ENCODE measurements at regions not wholly inside any gene's neighbourhood (a gene's known extent, or its start where the extent isn't known, plus 50 kb on each side); places are given as distances from the start of the nearest gene placed in this dataset.

DNA sequence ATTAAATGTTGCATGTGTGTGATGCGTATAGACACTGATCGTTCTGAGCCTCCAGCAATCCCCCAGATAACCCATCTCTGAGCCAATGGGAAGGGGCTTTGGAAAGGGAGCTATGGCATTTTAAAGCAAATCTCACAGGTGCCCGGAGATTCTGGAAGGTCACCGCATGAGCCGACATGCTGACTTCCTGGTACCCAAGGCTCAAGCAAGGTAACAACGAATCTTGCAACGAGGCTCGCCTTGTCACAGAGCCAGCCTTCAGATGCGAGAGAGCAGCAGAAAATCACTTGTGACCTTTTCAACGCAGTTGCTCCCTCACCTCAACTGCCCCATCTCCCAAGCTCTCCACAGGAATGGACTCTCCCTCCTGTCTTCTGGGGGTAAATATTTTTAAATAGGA lies 154.8 kb upstream of the CDH5 start:
- DNase-seq (ENCODE audit: low read depth in 2 of 2), result no peak
- TF ChIP-seq, protein P1, sequence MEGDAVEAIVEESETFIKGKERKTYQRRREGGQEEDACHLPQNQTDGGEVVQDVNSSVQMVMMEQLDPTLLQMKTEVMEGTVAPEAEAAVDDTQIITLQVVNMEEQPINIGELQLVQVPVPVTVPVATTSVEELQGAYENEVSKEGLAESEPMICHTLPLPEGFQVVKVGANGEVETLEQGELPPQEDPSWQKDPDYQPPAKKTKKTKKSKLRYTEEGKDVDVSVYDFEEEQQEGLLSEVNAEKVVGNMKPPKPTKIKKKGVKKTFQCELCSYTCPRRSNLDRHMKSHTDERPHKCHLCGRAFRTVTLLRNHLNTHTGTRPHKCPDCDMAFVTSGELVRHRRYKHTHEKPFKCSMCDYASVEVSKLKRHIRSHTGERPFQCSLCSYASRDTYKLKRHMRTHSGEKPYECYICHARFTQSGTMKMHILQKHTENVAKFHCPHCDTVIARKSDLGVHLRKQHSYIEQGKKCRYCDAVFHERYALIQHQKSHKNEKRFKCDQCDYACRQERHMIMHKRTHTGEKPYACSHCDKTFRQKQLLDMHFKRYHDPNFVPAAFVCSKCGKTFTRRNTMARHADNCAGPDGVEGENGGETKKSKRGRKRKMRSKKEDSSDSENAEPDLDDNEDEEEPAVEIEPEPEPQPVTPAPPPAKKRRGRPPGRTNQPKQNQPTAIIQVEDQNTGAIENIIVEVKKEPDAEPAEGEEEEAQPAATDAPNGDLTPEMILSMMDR (IDR thresholded peaks at IDR 0.05; ENCODE audit: low read depth, low read length), result no peak
- H3K4me3 ChIP-seq (replicated peaks in 1 of 2; ENCODE audit: low read depth in 2 of 2, low read length in 2 of 2), result no peak overlapping the region

DNA sequence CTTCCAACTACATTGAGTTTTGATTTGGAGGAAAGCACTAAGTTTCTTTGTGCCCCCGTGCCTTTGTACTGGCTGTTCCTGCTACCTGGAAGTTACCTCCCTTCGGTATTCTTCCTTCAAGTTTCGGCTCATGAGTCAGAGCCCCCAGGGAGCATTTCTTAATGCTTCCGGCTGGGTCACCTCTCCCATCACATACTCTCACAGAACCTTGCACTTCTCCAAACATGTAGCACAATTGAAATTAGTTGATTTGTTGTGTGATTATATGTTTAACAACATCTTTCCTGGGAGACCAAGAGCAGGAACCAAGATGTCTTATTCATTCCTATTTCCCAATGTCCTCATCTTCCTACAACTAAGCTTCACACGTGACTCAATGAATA lies 158.6 kb upstream of the CDH5 start:
- TF ChIP-seq, protein P1 (IDR thresholded peaks at IDR 0.05; ENCODE audit: low read depth, low read length), result no peak
- no peak overlapping the region for H3K4me3 ChIP-seq (replicated peaks in 1 of 2; ENCODE audit: low read depth in 2 of 2, low read length in 2 of 2)
- DNase-seq (ENCODE audit: low read depth in 2 of 2), result peak in 1 of 2 donors; percentile 9

DNA sequence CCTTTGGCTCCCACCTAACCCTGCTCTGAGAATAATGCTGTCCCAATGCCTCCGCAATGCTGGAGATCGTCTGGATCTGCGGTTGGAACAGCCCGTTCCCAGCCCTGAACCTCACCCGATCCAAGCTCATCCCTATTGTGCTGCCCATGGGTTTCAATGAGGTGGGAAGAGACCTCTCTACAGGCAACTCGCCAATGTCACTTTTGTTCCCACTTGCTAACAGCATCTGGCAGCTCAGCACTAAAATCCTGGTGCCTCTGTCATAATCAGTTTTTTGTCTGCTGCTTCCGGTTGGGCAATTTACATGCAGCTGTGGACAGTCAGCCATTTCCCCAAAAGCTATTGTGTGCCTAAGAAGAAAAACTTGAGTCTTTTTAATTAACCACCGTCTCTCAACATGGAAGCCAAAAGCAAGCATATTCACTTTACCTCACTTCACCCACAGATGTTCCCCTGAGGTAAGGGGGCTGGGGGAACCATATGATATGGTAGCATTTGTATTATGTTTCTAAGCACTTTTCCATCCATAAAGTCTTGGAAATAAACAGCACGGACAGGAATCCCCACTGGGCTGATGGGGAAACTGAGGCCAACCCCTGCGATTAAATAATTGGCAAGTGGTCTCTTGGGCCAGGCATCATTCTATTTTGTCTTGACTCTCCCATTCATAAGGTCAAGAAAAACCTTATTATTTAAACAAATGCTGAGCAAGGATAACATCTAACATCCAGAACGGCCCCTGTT lies 159.2 kb upstream of the CDH5 start:
- peak; percentile 55 to 57 for DNase-seq (ENCODE audit: low read depth in 2 of 2)
- H3K4me3 ChIP-seq (replicated peaks in 1 of 2; ENCODE audit: low read depth in 2 of 2, low read length in 2 of 2), result no peak overlapping the region
- TF ChIP-seq, protein P1 (IDR thresholded peaks at IDR 0.05; ENCODE audit: low read depth, low read length), result no peak

DNA sequence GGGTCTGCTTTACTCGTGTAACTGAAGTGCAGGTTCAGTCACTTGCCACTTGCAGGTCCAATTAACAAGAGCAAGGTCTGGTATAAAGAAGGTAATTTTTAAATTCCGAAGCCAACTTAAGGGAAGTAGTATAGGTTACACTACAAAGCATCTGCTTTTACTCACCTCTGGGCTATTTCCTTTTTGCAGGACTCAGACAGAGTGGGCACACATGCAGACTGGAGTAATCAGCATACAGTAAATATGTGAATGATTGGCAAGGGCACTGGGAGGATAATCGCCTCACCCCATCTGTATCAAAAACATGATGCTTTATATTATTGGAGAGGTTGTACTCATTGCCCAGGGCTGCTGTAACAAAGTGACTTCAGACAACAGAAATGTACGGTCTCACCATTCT lies 160.1 kb upstream of the CDH5 start:
- H3K4me3 ChIP-seq (replicated peaks in 1 of 2; ENCODE audit: low read depth in 2 of 2, low read length in 2 of 2), result no peak overlapping the region

DNA sequence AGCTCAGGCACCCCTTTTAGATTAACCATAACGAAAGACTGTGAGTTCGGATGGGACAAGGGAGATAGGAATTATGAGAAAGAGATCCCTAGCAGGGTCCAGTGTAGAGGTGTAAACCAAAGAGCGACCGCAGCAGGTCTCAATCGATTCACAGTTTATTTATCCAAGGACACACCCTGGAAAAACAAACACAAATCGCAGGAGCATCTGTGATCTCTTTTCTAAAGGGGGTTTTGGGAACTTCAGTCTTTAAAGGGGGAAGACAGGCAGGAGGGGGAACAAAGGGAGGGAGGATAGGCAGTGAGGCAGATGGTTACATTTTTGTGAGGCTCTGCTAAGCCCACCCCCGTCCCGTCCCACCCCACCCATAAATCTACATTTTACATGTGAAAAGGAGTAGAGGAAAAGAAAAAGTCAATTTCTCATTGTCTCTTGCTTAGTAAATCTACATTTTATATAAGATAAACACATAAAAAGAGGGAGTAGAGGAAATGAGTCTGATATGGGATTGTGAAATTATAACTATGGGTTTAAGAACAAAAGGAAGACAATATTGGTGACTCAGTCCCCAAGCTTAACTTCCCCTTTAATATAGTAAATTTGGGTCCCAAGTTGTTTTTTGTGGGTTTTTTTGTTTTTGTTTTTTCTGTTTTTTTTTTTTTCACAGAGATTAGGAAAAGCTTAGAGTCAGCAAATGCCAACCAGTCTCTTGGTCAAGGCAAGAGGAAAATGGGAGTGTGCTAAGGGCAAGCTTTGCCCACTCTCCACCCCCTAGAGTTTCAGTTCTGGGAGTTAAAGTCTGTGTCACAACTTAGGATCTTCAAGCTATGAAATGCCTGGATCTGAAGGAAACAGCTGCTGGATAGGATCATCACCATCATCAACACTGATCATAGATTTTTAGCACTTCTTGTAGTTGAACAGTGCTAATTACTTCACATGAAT lies 160.9 kb upstream of the CDH5 start:
- no peak overlapping the region for H3K4me3 ChIP-seq (replicated peaks in 1 of 2; ENCODE audit: low read depth in 2 of 2, low read length in 2 of 2)
- peak; percentile 53 to 80 for DNase-seq (ENCODE audit: low read depth in 2 of 2)
- TF ChIP-seq, protein P1 (IDR thresholded peaks at IDR 0.05; ENCODE audit: low read depth, low read length), result no peak

More for the DNA sequence above, 160.1 kb upstream of the CDH5 start:
- DNase-seq (ENCODE audit: low read depth in 2 of 2), result no peak
- TF ChIP-seq, protein P1 (IDR thresholded peaks at IDR 0.05; ENCODE audit: low read depth, low read length), result no peak

DNA sequence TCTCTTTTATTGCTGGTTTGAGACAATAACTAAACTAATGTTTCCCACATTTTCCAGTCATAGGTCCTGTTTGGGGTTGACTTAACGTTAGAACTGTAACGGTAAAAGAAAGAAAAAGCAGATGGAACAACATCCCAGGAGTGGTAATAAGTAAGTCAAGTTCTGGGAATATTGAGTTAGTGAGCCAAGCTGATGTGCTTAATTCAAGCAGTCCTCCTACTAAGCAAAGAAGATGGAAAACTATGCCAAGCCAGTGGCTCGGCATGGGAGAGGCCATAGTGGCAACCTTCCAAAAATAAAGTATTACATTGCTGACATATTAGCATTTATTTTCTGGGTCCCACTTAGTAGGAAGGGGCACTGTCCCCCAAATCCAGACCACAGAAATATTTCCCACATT lies 161.7 kb upstream of the CDH5 start:
- TF ChIP-seq, protein P1 (IDR thresholded peaks at IDR 0.05; ENCODE audit: low read depth, low read length), result no peak
- H3K4me3 ChIP-seq (replicated peaks in 1 of 2; ENCODE audit: low read depth in 2 of 2, low read length in 2 of 2), result no peak overlapping the region
- peak; percentile 29 to 86 for DNase-seq (ENCODE audit: low read depth in 2 of 2)

Measured in cardiac fibroblast (primary cell).